Stomach smooth muscle (tissue), 2 donors: ENCODE measurements at regions not wholly inside any gene's neighbourhood (a gene's known extent, or its start where the extent isn't known, plus 50 kb on each side); places are given as distances from the start of the nearest gene placed in this dataset.
"Not testable (repeated sequence)": the region's sequence is repeated elsewhere in the genome, so short reads cannot be mapped to it uniquely, and the experiment has no call there.

Source experiments
- H3K27ac ChIP-seq: one replicate; pipeline ENCODE4 v1.7.0; 2013; ENCODE audit warnings: mild to moderate bottlenecking, low read length, inconsistent platforms
- H3K27me3 ChIP-seq, 2 donors: one replicate each; pipeline ENCODE4 v1.7.0; 2013; ENCODE audit warnings: low read length in 2 of 2; ENCODE audit not compliant: insufficient read depth in 2 of 2, control insufficient read depth in 1 of 2
- H3K36me3 ChIP-seq, 2 donors: one replicate each; pipeline ENCODE4 v1.7.0; 2013; ENCODE audit warnings: low read length in 2 of 2; ENCODE audit not compliant: control insufficient read depth in 2 of 2, insufficient read depth in 2 of 2
- H3K4me1 ChIP-seq: one replicate; pipeline ENCODE4 v1.7.0; 2013; ENCODE audit warnings: low read length; ENCODE audit not compliant: control insufficient read depth, insufficient read depth
- H3K4me3 ChIP-seq, 2 donors: one replicate each; pipeline ENCODE4 v1.7.0; 2013; ENCODE audit warnings: low read length in 2 of 2
- H3K9ac ChIP-seq, 2 donors: one replicate each; pipeline ENCODE4 v1.7.0; 2013; ENCODE audit warnings: low read length in 2 of 2, mild to moderate bottlenecking in 1 of 2
- H3K9me3 ChIP-seq, 2 donors: one replicate each; pipeline ENCODE4 v1.7.0; 2013; ENCODE audit warnings: low read length in 2 of 2; ENCODE audit not compliant: control insufficient read depth in 2 of 2
- donor health status: healthy.
- donor health status: Pancreatic carcinoma.

DNA sequence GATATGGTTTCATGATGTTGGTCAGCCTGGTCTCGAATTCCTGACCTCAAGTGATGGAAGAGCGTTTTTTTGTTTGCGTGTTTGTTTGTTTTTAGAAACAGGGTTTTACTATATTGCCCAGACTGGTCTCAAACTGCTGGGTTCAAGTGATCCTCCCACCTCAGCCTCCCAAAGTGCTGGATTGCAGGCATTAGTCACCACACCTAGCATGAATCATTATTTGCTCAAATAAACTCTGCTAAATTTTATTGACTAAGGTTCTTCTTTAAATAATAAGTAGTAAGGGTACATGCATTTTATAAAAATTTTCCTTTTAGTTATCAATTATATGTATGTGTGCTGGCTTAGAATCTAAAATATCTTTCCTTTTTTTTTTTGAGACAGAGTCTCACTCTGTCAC, 52.9 kb downstream of the ZBTB9 start:
- Histone ChIP-seq H3K4me1 (peaks cover 2% of the 10 kb centered on the region), H3K4me3 (no peak overlapping the region), H3K27me3 (peaks cover 2 to 3% of the 10 kb centered on the region in 2 donors), H3K9me3 (no peaks in the 10 kb centered on the region), H3K36me3 (no peaks in the 10 kb centered on the region), H3K9ac (no peak overlapping the region), H3K27ac (no peak overlapping the region)

DNA sequence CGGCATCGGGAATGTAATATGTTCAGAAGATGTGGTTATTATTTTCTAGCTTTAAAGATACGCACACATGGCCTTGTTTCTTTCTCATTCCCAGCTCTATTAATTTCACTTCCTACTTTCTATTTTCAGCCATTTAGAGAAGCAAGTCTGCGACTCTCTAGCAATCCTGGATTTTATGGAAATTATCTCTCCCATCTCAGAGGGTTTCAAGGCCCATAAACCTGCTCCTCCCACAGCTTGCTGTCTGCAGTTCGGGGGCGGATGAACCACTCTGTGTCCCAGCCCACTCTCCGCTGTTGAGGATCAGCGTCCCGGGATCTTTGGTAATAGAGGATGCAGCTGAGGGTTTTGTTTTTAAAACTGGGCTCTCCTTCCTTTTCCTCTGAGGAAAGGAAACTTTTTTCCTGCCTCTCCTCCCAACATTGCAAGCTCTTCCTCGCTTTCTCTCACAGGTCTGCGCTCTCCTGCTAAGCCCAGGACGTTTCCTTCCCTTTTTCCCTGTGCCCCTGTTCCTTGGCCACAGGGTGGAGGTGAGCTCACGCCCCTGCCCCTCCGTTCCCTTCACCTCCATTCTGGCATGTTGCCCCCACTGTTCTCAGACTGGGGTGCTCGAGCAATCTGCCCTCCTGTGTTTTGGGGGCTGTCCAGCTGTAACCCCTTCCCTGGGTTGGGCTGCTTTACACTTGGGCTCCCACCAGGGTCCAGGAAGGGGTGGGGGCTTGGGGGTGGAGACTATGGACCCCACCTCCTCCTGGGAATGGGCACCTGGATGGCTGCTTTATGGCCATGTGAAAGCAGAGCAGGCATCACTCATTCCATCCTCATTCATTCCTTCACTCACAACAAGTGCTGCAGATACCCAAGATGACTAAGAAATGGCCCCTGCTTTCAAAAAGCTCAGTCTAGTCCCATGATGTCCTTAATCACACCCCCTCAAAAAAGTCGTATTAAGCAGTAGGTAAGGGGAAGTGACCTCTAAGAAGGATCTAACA, 54.9 kb downstream of the ZBTB9 start:
- H3K27ac ChIP-seq, result no peak overlapping the region
- peak overlapping the region in 1 of 2 donors; percentile 29 for H3K4me3 ChIP-seq
- H3K9ac ChIP-seq, result peak overlapping the region; percentile 6 to 55
- peaks cover 8 to 9% of the 10 kb centered on the region in 2 donors for H3K27me3 ChIP-seq
- no peaks in the 10 kb centered on the region for H3K36me3 ChIP-seq
- H3K9me3 ChIP-seq, result no peaks in the 10 kb centered on the region
- H3K4me1 ChIP-seq, result peaks cover 2% of the 10 kb centered on the region

DNA sequence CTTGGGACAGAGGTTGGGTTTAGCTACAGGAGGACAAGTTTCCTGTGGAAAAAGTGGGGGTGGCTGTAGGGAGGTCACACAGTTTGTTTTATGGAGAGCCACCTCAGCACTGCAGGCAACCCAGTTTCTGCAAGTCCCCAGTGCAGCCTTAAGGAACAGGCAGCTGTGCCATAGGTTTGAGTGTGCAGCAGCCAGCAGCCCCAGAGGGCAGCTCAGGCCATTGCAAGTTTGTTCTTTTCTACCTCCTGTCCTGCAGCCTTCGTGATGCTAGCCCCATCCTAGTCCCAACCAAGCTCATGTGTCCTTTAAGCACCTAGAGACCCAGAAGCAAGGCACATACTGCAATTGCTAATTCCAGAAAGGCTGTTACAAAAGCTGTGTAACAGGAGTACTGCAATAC, 58.8 kb downstream of the ZBTB9 start:
- Histone ChIP-seq H3K27ac (no peak overlapping the region), H3K4me1 (peaks cover 2% of the 10 kb centered on the region), H3K36me3 (no peaks in the 10 kb centered on the region), H3K27me3 (peaks cover 8 to 10% of the 10 kb centered on the region in 2 donors), H3K4me3 (no peak overlapping the region), H3K9ac (no peak overlapping the region), H3K9me3 (no peaks in the 10 kb centered on the region)

DNA sequence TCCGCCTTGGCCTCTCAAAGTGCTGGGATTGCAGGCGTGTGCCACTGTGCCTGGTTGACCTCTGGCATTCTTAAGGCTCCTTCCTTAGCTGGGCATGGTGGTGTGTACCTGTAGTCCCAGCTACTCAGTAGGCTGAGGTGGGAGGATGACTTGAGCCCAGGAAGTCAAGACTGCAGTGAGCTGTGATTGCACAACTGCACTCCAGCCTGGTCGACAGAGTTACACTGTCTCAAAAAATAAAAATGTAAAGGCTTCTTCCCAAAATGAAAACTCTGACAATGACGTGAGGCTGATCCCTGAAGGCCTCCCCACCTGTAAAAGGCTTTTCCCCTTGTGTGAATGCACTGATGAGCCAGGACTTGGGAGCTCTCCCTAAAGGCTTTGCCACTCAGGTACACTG, 62.4 kb downstream of the ZBTB9 start:
- peaks cover 8 to 10% of the 10 kb centered on the region in 2 donors for H3K27me3 ChIP-seq
- no peak overlapping the region for H3K4me3 ChIP-seq
- H3K36me3 ChIP-seq, result no peaks in the 10 kb centered on the region
- H3K9me3 ChIP-seq, result no peaks in the 10 kb centered on the region
- no peak overlapping the region for H3K27ac ChIP-seq
- no peaks in the 10 kb centered on the region for H3K4me1 ChIP-seq
- H3K9ac ChIP-seq, result no peak overlapping the region

DNA sequence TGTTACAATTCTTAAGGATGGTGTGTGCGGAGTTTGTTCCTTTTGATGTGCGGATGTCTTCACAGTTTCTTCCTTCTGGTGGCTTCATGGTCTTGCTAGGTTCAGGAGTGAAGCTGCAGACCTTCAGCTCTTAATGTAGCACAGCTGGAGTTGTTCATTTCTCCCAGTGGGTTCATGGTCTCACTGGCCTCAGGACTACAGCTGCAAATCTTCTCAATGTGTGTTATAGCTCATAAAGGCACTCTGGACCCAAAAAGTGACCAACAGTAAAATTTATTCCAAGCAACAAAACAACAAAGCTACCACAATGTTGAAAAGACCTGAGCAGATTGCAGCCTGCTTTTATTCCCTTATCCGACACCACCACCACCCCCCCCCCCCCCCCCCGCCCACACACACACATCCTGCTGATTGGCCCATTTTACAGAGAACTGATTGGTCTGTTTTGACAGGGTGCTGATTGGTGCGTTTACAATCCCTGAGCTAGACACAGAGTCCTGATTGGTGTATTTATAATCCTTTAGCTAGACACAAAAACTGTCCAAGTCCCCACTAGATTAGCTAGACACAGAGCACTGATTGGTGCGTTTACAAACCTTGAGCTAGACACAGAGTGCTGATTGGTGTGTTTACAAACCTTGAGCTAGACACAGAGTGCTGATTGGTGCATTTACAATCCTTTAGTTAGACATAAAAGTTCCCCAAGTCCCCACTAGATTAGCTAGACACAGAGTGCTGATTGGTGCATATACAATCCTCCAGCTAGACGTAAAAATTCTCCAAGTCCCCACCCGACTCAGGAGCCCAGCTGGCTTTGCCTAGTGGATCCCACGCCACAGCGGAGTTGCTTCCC, 59.2 kb downstream of the BAK1 start:
- H3K9me3 ChIP-seq, H3K4me3 ChIP-seq, H3K9ac ChIP-seq, H3K4me1 ChIP-seq, H3K36me3 ChIP-seq, H3K27me3 ChIP-seq, H3K27ac ChIP-seq: not testable (repeated sequence)

DNA sequence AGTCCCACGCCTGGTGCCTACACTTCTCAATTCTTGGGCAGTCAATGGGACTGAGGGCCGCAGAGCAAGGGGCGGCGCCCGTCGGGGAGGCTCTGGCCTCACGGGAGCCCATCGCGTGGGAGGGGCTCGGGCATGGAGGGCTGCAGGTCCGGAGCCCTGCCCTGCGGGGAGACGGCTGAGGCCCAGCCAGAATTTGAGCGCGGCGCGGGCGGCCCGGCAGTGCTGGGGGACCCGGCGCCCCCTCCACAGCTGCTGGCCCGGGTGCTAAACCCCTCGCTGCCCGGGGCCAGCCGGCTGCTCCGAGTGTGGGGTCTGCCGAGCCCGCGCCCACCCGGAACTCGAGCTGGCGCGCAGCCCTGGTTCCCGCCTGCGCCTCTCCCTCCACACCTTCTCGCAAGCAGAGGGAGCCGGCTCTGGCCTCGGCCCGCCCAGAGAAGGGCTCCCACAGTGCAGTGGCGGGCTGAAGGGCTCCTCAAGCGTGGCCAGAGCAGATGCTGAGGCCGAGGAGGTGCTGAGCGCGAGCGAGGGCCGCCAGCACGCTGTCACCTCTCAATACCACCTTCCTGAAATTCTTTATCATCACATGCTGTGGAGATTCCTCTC, 58.5 kb downstream of the BAK1 start:
- Histone ChIP-seq H3K9ac (no peak overlapping the region), H3K36me3 (no peaks in the 10 kb centered on the region), H3K27ac (no peak overlapping the region), H3K4me3 (no peak overlapping the region), H3K9me3 (no peaks in the 10 kb centered on the region), H3K27me3 (no peaks in the 10 kb centered on the region), H3K4me1 (no peaks in the 10 kb centered on the region)
